WTC11 (cell line): ENCODE measurements at regions not wholly inside any gene's neighbourhood (a gene's known extent, or its start where the extent isn't known, plus 50 kb on each side); places are given as distances from the start of the nearest gene placed in this dataset.

ENCODE experiments used
- ATAC-seq: fragments of 200-7000 bp; cut with Tn5 transposase; 2 replicates; pipeline ENCODE4 v1.10.0; 2021; ENCODE audit warnings: mild to moderate bottlenecking, moderate library complexity
- CTCF ChIA-PET: fragments of 300-600 bp; sonication (Branson Sonifier 250); formaldehyde crosslinking; loops from one replicate; lab custom pipeline; 2021; ENCODE audit warnings: antibody characterized with exemption; lab: Charles Lee
- POLR2A ChIA-PET: fragments of 350-600 bp; sonication (Branson Sonifier 250); formaldehyde crosslinking; loops from one replicate; lab custom pipeline; 2021; ENCODE audit warnings: antibody characterized with exemption; lab: Charles Lee
- DNase-seq: peaks from one replicate; pipeline ENCODE4 v3.0.0; 2021; ENCODE audit warnings: low spot score
- H3K27ac Mint-ChIP-seq: 2 replicates; pipeline ENCODE4 v1.8.0; 2021; ENCODE audit warnings: mixed read lengths
- H3K27me3 Mint-ChIP-seq: 2 replicates; pipeline ENCODE4 v1.8.0; 2021; ENCODE audit warnings: low read depth, mild to moderate bottlenecking, moderate library complexity, mixed read lengths
- H3K36me3 Mint-ChIP-seq: 2 replicates; pipeline ENCODE4 v1.8.0; 2021; ENCODE audit warnings: mixed read lengths
- H3K4me1 Mint-ChIP-seq: 2 replicates; pipeline ENCODE4 v1.8.0; 2022; ENCODE audit warnings: mixed read lengths
- H3K4me3 Mint-ChIP-seq: 2 replicates; pipeline ENCODE4 v1.8.0; 2021; ENCODE audit warnings: mild to moderate bottlenecking, moderate library complexity, mixed read lengths
- H3K9me3 Mint-ChIP-seq: 2 replicates; pipeline ENCODE4 v1.8.0; 2021; ENCODE audit warnings: mixed read lengths
- ATF2 ChIP-seq: sonication (generic); formaldehyde crosslinking; IDR thresholded peaks from 2 replicates; pipeline ENCODE4 v1.8.1; 2022; ENCODE audit warnings: low read depth, missing genetic modification reagents, borderline replicate concordance
- CDX4 ChIP-seq: fragments of 250-450 bp; sonication (Bioruptor Pico); IDR thresholded peaks from 2 replicates; pipeline ENCODE4 v1.9.0; 2021; ENCODE audit warnings: moderate library complexity, mild to moderate bottlenecking, inconsistent platforms, borderline replicate concordance
- CREB1 ChIP-seq: sonication (generic); formaldehyde crosslinking; IDR thresholded peaks from 2 replicates; pipeline ENCODE4 v1.8.0; 2023; ENCODE audit warnings: mild to moderate bottlenecking, missing genetic modification reagents
- ELF4 ChIP-seq: sonication (generic); formaldehyde crosslinking; IDR thresholded peaks from 2 replicates; pipeline ENCODE4 v1.8.1; 2022; ENCODE audit warnings: low read depth, mild to moderate bottlenecking, moderate library complexity, missing genetic modification reagents
- FOXP1 ChIP-seq: sonication (generic); formaldehyde crosslinking; IDR thresholded peaks from 2 replicates; pipeline ENCODE4 v1.8.0; 2022; ENCODE audit warnings: missing genetic modification reagents, mild to moderate bottlenecking, moderate library complexity, borderline replicate concordance
- GRHL2 ChIP-seq: fragments of 250-450 bp; sonication (Bioruptor Pico); IDR thresholded peaks from 2 replicates; pipeline ENCODE4 v1.8.0; 2022; ENCODE audit warnings: mild to moderate bottlenecking, moderate library complexity; ENCODE audit not compliant: insufficient replicate concordance, severe bottlenecking
- GTF2I ChIP-seq: fragments of 250-450 bp; sonication (Bioruptor Pico); conservative IDR thresholded peaks from 2 replicates; pipeline ENCODE4 v1.4.0; 2021; ENCODE audit warnings: mild to moderate bottlenecking
- NFE2L1 ChIP-seq: sonication (generic); formaldehyde crosslinking; IDR thresholded peaks from 2 replicates; pipeline ENCODE4 v1.8.1; 2023; ENCODE audit warnings: missing genetic modification reagents
- NR2C2 ChIP-seq: sonication (generic); formaldehyde crosslinking; IDR thresholded peaks from 2 replicates; pipeline ENCODE4 v1.8.0; 2022; ENCODE audit warnings: mild to moderate bottlenecking, missing genetic modification reagents
- NR3C1 ChIP-seq: sonication (generic); formaldehyde crosslinking; conservative IDR thresholded peaks from 2 replicates; pipeline ENCODE4 v1.8.1; 2023; ENCODE audit warnings: low read depth, mild to moderate bottlenecking, missing genetic modification reagents
- RORB ChIP-seq: fragments of 250-450 bp; sonication (Bioruptor Pico); IDR thresholded peaks from 2 replicates; pipeline ENCODE4 v1.9.0; 2021; ENCODE audit warnings: mild to moderate bottlenecking
- TCF7 ChIP-seq: sonication (generic); formaldehyde crosslinking; IDR thresholded peaks from 2 replicates; pipeline ENCODE4 v1.8.0; 2022; ENCODE audit warnings: mild to moderate bottlenecking, low read depth, missing genetic modification reagents, moderate library complexity
- ZNF121 ChIP-seq: sonication (generic); formaldehyde crosslinking; IDR thresholded peaks from 2 replicates; pipeline ENCODE4 v1.8.0; 2023; ENCODE audit warnings: missing genetic modification reagents
- ZNF232 ChIP-seq: sonication (generic); formaldehyde crosslinking; IDR thresholded peaks from 2 replicates; pipeline ENCODE4 v1.8.0; 2022; ENCODE audit warnings: mild to moderate bottlenecking, missing genetic modification reagents
- TF ChIP-seq, protein P1 (sequence below): sonication (generic); formaldehyde crosslinking; IDR thresholded peaks from 2 replicates; pipeline ENCODE4 v1.8.1; 2022; ENCODE audit warnings: low read depth, mild to moderate bottlenecking, moderate library complexity, missing genetic modification reagents, borderline replicate concordance
- TF ChIP-seq, protein P2 (sequence below): fragments of 250-450 bp; sonication (Bioruptor Pico); IDR thresholded peaks from 2 replicates; pipeline ENCODE4 v1.9.0; 2021; ENCODE audit warnings: mild to moderate bottlenecking, borderline replicate concordance
- TF ChIP-seq, protein P3 (sequence below): sonication (generic); formaldehyde crosslinking; IDR thresholded peaks from 2 replicates; pipeline ENCODE4 v1.8.1; 2022; ENCODE audit warnings: mild to moderate bottlenecking, missing genetic modification reagents, moderate library complexity, borderline replicate concordance
- TF ChIP-seq, protein P4 (sequence below): sonication (generic); formaldehyde crosslinking; IDR thresholded peaks from 2 replicates; pipeline ENCODE4 v1.8.1; 2023; ENCODE audit warnings: mild to moderate bottlenecking, missing genetic modification reagents

DNA sequence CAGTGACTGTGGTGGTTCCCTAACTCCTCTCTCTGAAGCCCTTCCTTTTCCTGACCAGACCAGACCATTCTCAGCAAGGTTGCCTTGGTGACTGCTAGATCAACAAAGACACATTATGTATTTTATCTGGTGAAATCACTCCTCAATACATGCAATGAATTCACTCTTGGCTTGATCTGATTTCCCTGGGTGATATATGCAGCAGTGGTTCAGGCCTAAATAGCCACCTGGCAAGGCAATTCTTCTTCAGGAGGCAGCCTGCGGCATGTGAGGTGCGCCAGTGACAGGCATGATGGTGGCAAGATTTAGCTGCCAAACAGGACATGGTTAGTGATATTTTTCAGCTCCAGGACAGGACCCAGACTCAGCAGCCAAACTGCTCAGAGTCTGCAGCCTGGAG, 350.3 kb upstream of the CCDC196 start:
- Mint-ChIP-seq H3K4me1 (no peaks in the 10 kb centered on the region), H3K9me3 (no peaks in the 10 kb centered on the region), H3K4me3 (no peak overlapping the region), H3K27ac (no peak overlapping the region), H3K27me3 (peaks cover 3% of the 10 kb centered on the region; the same call in 1 of the 2 replicates), H3K36me3 (no peaks in the 10 kb centered on the region)
- DNase-seq (no peak), ATAC-seq (no peak)
- POLR2A ChIA-PET = no interaction called here
- TF ChIP-seq GRHL2 = no peak
- no peak for TF ChIP-seq NFE2L1 (CRISPR knock-in tag)
- TF ChIP-seq CDX4 = no peak
- TF ChIP-seq, protein P1, sequence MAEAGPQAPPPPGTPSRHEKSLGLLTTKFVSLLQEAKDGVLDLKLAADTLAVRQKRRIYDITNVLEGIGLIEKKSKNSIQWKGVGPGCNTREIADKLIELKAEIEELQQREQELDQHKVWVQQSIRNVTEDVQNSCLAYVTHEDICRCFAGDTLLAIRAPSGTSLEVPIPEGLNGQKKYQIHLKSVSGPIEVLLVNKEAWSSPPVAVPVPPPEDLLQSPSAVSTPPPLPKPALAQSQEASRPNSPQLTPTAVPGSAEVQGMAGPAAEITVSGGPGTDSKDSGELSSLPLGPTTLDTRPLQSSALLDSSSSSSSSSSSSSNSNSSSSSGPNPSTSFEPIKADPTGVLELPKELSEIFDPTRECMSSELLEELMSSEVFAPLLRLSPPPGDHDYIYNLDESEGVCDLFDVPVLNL (CRISPR knock-in tag) = no peak
- TF ChIP-seq GTF2I (CRISPR knock-in tag) = no peak
- TF ChIP-seq TCF7 (CRISPR knock-in tag) = no peak
- TF ChIP-seq ZNF232 = no peak
- no peak for TF ChIP-seq RORB (CRISPR knock-in tag)
- TF ChIP-seq, protein P2, sequence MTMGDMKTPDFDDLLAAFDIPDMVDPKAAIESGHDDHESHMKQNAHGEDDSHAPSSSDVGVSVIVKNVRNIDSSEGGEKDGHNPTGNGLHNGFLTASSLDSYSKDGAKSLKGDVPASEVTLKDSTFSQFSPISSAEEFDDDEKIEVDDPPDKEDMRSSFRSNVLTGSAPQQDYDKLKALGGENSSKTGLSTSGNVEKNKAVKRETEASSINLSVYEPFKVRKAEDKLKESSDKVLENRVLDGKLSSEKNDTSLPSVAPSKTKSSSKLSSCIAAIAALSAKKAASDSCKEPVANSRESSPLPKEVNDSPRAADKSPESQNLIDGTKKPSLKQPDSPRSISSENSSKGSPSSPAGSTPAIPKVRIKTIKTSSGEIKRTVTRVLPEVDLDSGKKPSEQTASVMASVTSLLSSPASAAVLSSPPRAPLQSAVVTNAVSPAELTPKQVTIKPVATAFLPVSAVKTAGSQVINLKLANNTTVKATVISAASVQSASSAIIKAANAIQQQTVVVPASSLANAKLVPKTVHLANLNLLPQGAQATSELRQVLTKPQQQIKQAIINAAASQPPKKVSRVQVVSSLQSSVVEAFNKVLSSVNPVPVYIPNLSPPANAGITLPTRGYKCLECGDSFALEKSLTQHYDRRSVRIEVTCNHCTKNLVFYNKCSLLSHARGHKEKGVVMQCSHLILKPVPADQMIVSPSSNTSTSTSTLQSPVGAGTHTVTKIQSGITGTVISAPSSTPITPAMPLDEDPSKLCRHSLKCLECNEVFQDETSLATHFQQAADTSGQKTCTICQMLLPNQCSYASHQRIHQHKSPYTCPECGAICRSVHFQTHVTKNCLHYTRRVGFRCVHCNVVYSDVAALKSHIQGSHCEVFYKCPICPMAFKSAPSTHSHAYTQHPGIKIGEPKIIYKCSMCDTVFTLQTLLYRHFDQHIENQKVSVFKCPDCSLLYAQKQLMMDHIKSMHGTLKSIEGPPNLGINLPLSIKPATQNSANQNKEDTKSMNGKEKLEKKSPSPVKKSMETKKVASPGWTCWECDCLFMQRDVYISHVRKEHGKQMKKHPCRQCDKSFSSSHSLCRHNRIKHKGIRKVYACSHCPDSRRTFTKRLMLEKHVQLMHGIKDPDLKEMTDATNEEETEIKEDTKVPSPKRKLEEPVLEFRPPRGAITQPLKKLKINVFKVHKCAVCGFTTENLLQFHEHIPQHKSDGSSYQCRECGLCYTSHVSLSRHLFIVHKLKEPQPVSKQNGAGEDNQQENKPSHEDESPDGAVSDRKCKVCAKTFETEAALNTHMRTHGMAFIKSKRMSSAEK = no peak
- TF ChIP-seq, protein P3, sequence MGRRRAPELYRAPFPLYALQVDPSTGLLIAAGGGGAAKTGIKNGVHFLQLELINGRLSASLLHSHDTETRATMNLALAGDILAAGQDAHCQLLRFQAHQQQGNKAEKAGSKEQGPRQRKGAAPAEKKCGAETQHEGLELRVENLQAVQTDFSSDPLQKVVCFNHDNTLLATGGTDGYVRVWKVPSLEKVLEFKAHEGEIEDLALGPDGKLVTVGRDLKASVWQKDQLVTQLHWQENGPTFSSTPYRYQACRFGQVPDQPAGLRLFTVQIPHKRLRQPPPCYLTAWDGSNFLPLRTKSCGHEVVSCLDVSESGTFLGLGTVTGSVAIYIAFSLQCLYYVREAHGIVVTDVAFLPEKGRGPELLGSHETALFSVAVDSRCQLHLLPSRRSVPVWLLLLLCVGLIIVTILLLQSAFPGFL = no peak
- TF ChIP-seq ZNF121 = no peak
- TF ChIP-seq ELF4 (CRISPR knock-in tag) = no peak
- no peak for TF ChIP-seq NR3C1
- no peak for TF ChIP-seq CREB1 (CRISPR knock-in tag)
- TF ChIP-seq, protein P4, sequence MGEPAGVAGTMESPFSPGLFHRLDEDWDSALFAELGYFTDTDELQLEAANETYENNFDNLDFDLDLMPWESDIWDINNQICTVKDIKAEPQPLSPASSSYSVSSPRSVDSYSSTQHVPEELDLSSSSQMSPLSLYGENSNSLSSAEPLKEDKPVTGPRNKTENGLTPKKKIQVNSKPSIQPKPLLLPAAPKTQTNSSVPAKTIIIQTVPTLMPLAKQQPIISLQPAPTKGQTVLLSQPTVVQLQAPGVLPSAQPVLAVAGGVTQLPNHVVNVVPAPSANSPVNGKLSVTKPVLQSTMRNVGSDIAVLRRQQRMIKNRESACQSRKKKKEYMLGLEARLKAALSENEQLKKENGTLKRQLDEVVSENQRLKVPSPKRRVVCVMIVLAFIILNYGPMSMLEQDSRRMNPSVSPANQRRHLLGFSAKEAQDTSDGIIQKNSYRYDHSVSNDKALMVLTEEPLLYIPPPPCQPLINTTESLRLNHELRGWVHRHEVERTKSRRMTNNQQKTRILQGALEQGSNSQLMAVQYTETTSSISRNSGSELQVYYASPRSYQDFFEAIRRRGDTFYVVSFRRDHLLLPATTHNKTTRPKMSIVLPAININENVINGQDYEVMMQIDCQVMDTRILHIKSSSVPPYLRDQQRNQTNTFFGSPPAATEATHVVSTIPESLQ (CRISPR knock-in tag) = no peak
- no peak for TF ChIP-seq NR2C2 (CRISPR knock-in tag)
- TF ChIP-seq ATF2 = no peak
- no peak for TF ChIP-seq FOXP1 (CRISPR knock-in tag)
- CTCF ChIA-PET = no interaction called here
